Upper lobe of left lung (tissue), 4 donors: ENCODE measurements at regions not wholly inside any gene's neighbourhood (a gene's known extent, or its start where the extent isn't known, plus 50 kb on each side); places are given as distances from the start of the nearest gene placed in this dataset.

Experiments
- EP300 ChIP-seq, 4 donors: sonication (generic); formaldehyde crosslinking; IDR thresholded peaks; one replicate each; pipeline ENCODE4 v1.5.1; 2017; ENCODE audit warnings: antibody characterized with exemption in 4 of 4, control low read depth in 2 of 4
- POLR2A ChIP-seq, 4 donors: fragments of 450-650 bp; IDR thresholded peaks; one replicate each; pipeline ENCODE4 v1.5.1; 2016 to 2017; ENCODE audit warnings: antibody characterized with exemption in 4 of 4, mild to moderate bottlenecking in 2 of 4
- POLR2AphosphoS5 ChIP-seq, 2 donors: sonication (generic); formaldehyde crosslinking; IDR thresholded peaks; one replicate each; pipeline ENCODE4 v1.5.1; 2017; ENCODE audit warnings: antibody characterized with exemption in 2 of 2
- TF ChIP-seq, protein P1 (sequence below), 6 experiments: fragments of 450-650 bp in 4 of 6; fragments of 200-600 bp in 2 of 6; sonication (generic) in 2 of 6; IDR thresholded peaks; one replicate each; pipeline ENCODE4 v1.5.1; 2016 to 2019; ENCODE audit warnings: antibody characterized with exemption in 6 of 6

DNA sequence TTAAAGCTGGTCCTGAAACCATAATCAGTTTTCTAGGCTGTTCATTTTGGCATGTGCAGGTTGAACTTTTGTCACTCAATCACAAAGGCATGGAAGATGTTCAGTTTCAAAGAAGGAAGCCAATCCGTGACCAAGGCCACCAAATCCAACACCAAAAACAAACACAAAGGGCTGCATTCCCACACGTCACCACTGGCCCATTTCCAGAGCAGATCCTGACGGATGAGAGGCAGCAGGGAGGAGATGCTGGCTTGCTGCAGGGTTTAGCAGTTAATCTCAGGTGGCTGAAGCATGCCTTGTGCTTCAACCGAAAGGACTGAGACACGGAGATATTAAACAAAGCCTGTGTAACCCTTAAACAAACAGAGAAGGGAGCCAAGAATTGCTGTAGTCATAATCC is 191.9 kb upstream of the CTAGE1 start:
- TF ChIP-seq POLR2A (IDR thresholded peaks at IDR 0.05), result no peak
- TF ChIP-seq, protein P1, sequence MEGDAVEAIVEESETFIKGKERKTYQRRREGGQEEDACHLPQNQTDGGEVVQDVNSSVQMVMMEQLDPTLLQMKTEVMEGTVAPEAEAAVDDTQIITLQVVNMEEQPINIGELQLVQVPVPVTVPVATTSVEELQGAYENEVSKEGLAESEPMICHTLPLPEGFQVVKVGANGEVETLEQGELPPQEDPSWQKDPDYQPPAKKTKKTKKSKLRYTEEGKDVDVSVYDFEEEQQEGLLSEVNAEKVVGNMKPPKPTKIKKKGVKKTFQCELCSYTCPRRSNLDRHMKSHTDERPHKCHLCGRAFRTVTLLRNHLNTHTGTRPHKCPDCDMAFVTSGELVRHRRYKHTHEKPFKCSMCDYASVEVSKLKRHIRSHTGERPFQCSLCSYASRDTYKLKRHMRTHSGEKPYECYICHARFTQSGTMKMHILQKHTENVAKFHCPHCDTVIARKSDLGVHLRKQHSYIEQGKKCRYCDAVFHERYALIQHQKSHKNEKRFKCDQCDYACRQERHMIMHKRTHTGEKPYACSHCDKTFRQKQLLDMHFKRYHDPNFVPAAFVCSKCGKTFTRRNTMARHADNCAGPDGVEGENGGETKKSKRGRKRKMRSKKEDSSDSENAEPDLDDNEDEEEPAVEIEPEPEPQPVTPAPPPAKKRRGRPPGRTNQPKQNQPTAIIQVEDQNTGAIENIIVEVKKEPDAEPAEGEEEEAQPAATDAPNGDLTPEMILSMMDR (IDR thresholded peaks at IDR 0.05), result peak in 3 of 6 experiments; percentile 16 to 30 (median 25)
- TF ChIP-seq EP300 (IDR thresholded peaks at IDR 0.05), result no peak
- peak in 1 of 2 donors; percentile 57 for TF ChIP-seq POLR2AphosphoS5 (IDR thresholded peaks at IDR 0.05)
